Cardiac muscle cell (in vitro differentiated cells and primary cell): ENCODE measurements at regions not wholly inside any gene's neighbourhood (a gene's known extent, or its start where the extent isn't known, plus 50 kb on each side); places are given as distances from the start of the nearest gene placed in this dataset.

ENCODE experiments used
- DNase-seq, 2 donors: peaks; one replicate each; pipeline versions ENCODE4 v3.0.0 to v3.0.0-alpha.2; 2010 to 2017; ENCODE audit warnings: low read depth in 1 of 2, low spot score in 1 of 2
- H3K27ac ChIP-seq: fragments of 200-600 bp; sonication (generic); 2 replicates; pipeline ENCODE4 v1.5.1; 2016
- H3K27me3 ChIP-seq: fragments of 200-600 bp; sonication (generic); 2 replicates; pipeline ENCODE4 v1.6.0; 2016; ENCODE audit warnings: control low read depth
- H3K36me3 ChIP-seq: fragments of 200-600 bp; sonication (generic); 2 replicates; pipeline ENCODE4 v1.5.1; 2016; ENCODE audit warnings: control low read depth
- H3K4me1 ChIP-seq: fragments of 200-600 bp; sonication (generic); 2 replicates; pipeline ENCODE4 v1.8.1; 2017; ENCODE audit warnings: low read depth, mild to moderate bottlenecking, mixed run types
- H3K4me3 ChIP-seq: fragments of 200-600 bp; sonication (generic); 2 replicates; pipeline ENCODE4 v1.5.1; 2016; ENCODE audit warnings: mild to moderate bottlenecking
- H3K9me3 ChIP-seq: fragments of 200-600 bp; sonication (generic); 2 replicates; pipeline ENCODE4 v1.5.1; 2017; ENCODE audit warnings: low read depth, mild to moderate bottlenecking, control low read depth
- CTCF ChIP-seq: IDR thresholded peaks from 2 replicates; pipeline ENCODE4 v1.5.1; 2012; ENCODE audit warnings: low read depth, mild to moderate bottlenecking, low read length

- no peak for DNase-seq
- Histone ChIP-seq H3K27ac (no peak overlapping the region), H3K27me3 (no peaks in the 10 kb centered on the region), H3K4me1 (peaks cover 10% of the 10 kb centered on the region), H3K36me3 (no peaks in the 10 kb centered on the region), H3K4me3 (no peak overlapping the region), H3K9me3 (no peaks in the 10 kb centered on the region)
- TF ChIP-seq CTCF = no peak
Observed at GRCh38 chr16:16881814-16882213, 502.9 kb downstream of the NPIPA7 start.

- no peaks in the 10 kb centered on the region for H3K9me3 ChIP-seq
- H3K4me3 ChIP-seq = no peak overlapping the region
- no peaks in the 10 kb centered on the region for H3K27me3 ChIP-seq
- no peak for TF ChIP-seq CTCF
- DNase-seq = no peak
- peaks cover 10% of the 10 kb centered on the region for H3K4me1 ChIP-seq
- H3K27ac ChIP-seq = no peak overlapping the region
- no peaks in the 10 kb centered on the region for H3K36me3 ChIP-seq
Observed at GRCh38 chr16:16882766-16883165, 503.8 kb downstream of the NPIPA7 start.

GRCh38 chr16:16884451-16884850 is 505.5 kb downstream of the NPIPA7 start:
- H3K27ac ChIP-seq = no peak overlapping the region
- no peak for DNase-seq
- TF ChIP-seq CTCF = no peak
- no peaks in the 10 kb centered on the region for H3K9me3 ChIP-seq
- H3K27me3 ChIP-seq = no peaks in the 10 kb centered on the region
- H3K4me3 ChIP-seq = no peak overlapping the region
- H3K36me3 ChIP-seq = no peaks in the 10 kb centered on the region
- H3K4me1 ChIP-seq = peaks cover 10% of the 10 kb centered on the region

GRCh38 chr16:16887193-16887592 is 508.3 kb downstream of the NPIPA7 start:
- Histone ChIP-seq H3K36me3 (no peaks in the 10 kb centered on the region), H3K27me3 (no peaks in the 10 kb centered on the region), H3K4me3 (no peak overlapping the region), H3K4me1 (no peaks in the 10 kb centered on the region), H3K9me3 (no peaks in the 10 kb centered on the region), H3K27ac (no peak overlapping the region)
- no peak for DNase-seq
- no peak for TF ChIP-seq CTCF

GRCh38 chr16:16890964-16891363 is 512.0 kb downstream of the NPIPA7 start:
- no peak for TF ChIP-seq CTCF
- H3K27ac ChIP-seq = no peak overlapping the region
- no peaks in the 10 kb centered on the region for H3K36me3 ChIP-seq

GRCh38 chr16:16904601-16905000 is 525.7 kb downstream of the NPIPA7 start:
- no peak for TF ChIP-seq CTCF
- peaks cover 19% of the 10 kb centered on the region for H3K4me1 ChIP-seq
- no peaks in the 10 kb centered on the region for H3K9me3 ChIP-seq
- H3K36me3 ChIP-seq = no peaks in the 10 kb centered on the region
- no peak overlapping the region for H3K4me3 ChIP-seq
- H3K27me3 ChIP-seq = no peaks in the 10 kb centered on the region
- no peak overlapping the region for H3K27ac ChIP-seq
- DNase-seq = no peak

More at GRCh38 chr16:16890964-16891363, 512.0 kb downstream of the NPIPA7 start:
- Histone ChIP-seq H3K27me3 (no peaks in the 10 kb centered on the region), H3K4me3 (no peak overlapping the region), H3K9me3 (no peaks in the 10 kb centered on the region), H3K4me1 (no peaks in the 10 kb centered on the region)
- DNase-seq = no peak
